Endothelial cell of umbilical vein (primary cell): ENCODE measurements at regions not wholly inside any gene's neighbourhood (a gene's known extent, or its start where the extent isn't known, plus 50 kb on each side); places are given as distances from the start of the nearest gene placed in this dataset.

ENCODE experiments used
- BruUV-seq: library from RNA; stranded (reverse); fragments of 400-500 nt; replicated peaks from 2 replicates; lab custom pipeline; 2021; lab: Mats Ljungman, UMichigan
- CTCF ChIA-PET: fragments of 300-600, 350-600 bp; sonication (Branson Sonifier 250); formaldehyde crosslinking; loops from one replicate; lab custom pipeline; 2021; ENCODE audit warnings: antibody characterized with exemption, inconsistent platforms; lab: Charles Lee
- POLR2A ChIA-PET: fragments of 300-600, 350-600 bp; sonication (Branson Sonifier 250); formaldehyde crosslinking; loops from one replicate; lab custom pipeline; 2021; ENCODE audit warnings: antibody characterized with exemption, inconsistent platforms; lab: Charles Lee
- DNase-seq: peaks from one replicate; pipeline ENCODE4 v3.0.0-alpha.2; 2011; ENCODE audit warnings: low read depth, low spot score
- FAIRE-seq: peaks from 2 replicates; lab custom pipeline; 2011; peaks lifted over from hg19 to GRCh38; lab: Jason Lieb, UNC
- H2AFZ ChIP-seq: 2 replicates; pipeline ENCODE4 v1.6.0; 2012; ENCODE audit warnings: low read depth, low read length, control low read depth, inconsistent platforms
- H3K27ac ChIP-seq: 2 replicates; pipeline ENCODE4 v1.5.1; 2011; ENCODE audit warnings: low read depth, mild to moderate bottlenecking, control low read depth, low read length, moderate library complexity; ENCODE audit not compliant: insufficient read depth
- H3K27me3 ChIP-seq, 2 experiments: 2 replicates each; pipeline versions ENCODE4 v1.6.0 to v1.6.1; 2011; ENCODE audit warnings: low read length in 2 of 2, mixed read lengths in 1 of 2; ENCODE audit not compliant: control insufficient read depth in 2 of 2, insufficient read depth in 2 of 2
- H3K36me3 ChIP-seq, 2 experiments: 2 replicates in 1 of 2; 3 replicates in 1 of 2; pipeline ENCODE4 v1.5.1; 2011; ENCODE audit warnings: low read length in 2 of 2, mild to moderate bottlenecking in 1 of 2, moderate library complexity in 1 of 2; ENCODE audit not compliant: control insufficient read depth in 2 of 2, insufficient read depth in 2 of 2; ENCODE audit errors: extremely low read depth in 1 of 2
- H3K4me1 ChIP-seq: 3 replicates; pipeline ENCODE4 v1.5.1; 2011; ENCODE audit warnings: mild to moderate bottlenecking, low read length; ENCODE audit not compliant: control insufficient read depth, insufficient read depth; ENCODE audit errors: extremely low read depth
- H3K4me2 ChIP-seq: 2 replicates; pipeline ENCODE4 v1.6.1; 2011; ENCODE audit warnings: low read length, control low read depth, mixed read lengths; ENCODE audit not compliant: insufficient read depth
- H3K4me3 ChIP-seq, 3 experiments: fragments of 200-600 bp in 1 of 3; sonication (generic), shearing (Covaris generic) in 1 of 3; replicated peaks in 1 of 3; 2 replicates each; pipeline ENCODE4 v1.5.1; 2011 to 2016; ENCODE audit warnings: control low read depth in 3 of 3, low read length in 3 of 3, mild to moderate bottlenecking in 2 of 3, inconsistent platforms in 1 of 3, low read depth in 1 of 3, moderate library complexity in 1 of 3; ENCODE audit not compliant: insufficient read depth in 1 of 3
- H3K79me2 ChIP-seq: 2 replicates; pipeline ENCODE4 v1.6.0; 2012; ENCODE audit warnings: low read length, inconsistent platforms; ENCODE audit not compliant: control insufficient read depth, insufficient read depth
- H3K9ac ChIP-seq: replicated peaks from 2 replicates; pipeline ENCODE3; 2011; ENCODE audit warnings: low read length, control low read depth; ENCODE audit not compliant: insufficient read depth; ENCODE audit errors: extremely low read depth
- H3K9me1 ChIP-seq: replicated peaks from 3 replicates; pipeline ENCODE4 v1.6.0; 2011; ENCODE audit warnings: mild to moderate bottlenecking, low read length; ENCODE audit not compliant: control insufficient read depth, insufficient read depth; ENCODE audit errors: extremely low read depth
- H3K9me3 ChIP-seq: replicated peaks from 2 replicates; pipeline ENCODE4 v1.5.1; 2012; ENCODE audit warnings: low read length, inconsistent platforms; ENCODE audit not compliant: control insufficient read depth, insufficient read depth
- H4K20me1 ChIP-seq: replicated peaks from 2 replicates; pipeline ENCODE3; 2011; ENCODE audit warnings: mild to moderate bottlenecking, low read length; ENCODE audit not compliant: control insufficient read depth, insufficient read depth; ENCODE audit errors: extremely low read depth
- CTCF ChIP-seq, 2 donors: IDR thresholded peaks; 1 replicate in 1 of 2; 2 replicates in 1 of 2; pipeline ENCODE4 v1.5.1; 2011; ENCODE audit warnings: low read length in 2 of 2, mild to moderate bottlenecking in 2 of 2, moderate library complexity in 2 of 2, control low read depth in 1 of 2, inconsistent platforms in 1 of 2, low read depth in 1 of 2; ENCODE audit not compliant: insufficient read depth in 1 of 2; ENCODE audit errors: extremely low read depth in 1 of 2
- EZH2 ChIP-seq: IDR thresholded peaks from 2 replicates; pipeline ENCODE4 v1.6.1; 2012; ENCODE audit warnings: borderline replicate concordance, low read depth, mild to moderate bottlenecking, moderate library complexity, low read length, inconsistent platforms; ENCODE audit not compliant: severe bottlenecking
- FOS ChIP-seq: IDR thresholded peaks from 2 replicates; pipeline ENCODE4 v1.6.1; 2011; ENCODE audit warnings: mild to moderate bottlenecking, low read length, moderate library complexity, borderline replicate concordance; ENCODE audit not compliant: insufficient read depth
- GATA2 ChIP-seq: IDR thresholded peaks from 2 replicates; pipeline ENCODE4 v1.7.0; 2011; ENCODE audit warnings: low read depth, mild to moderate bottlenecking, moderate library complexity, mixed read lengths, low read length; ENCODE audit not compliant: insufficient read length, insufficient read depth
- JUN ChIP-seq: IDR thresholded peaks from 2 replicates; pipeline ENCODE4 v1.6.1; 2011; ENCODE audit warnings: borderline replicate concordance, low read depth; ENCODE audit not compliant: insufficient read length, insufficient read depth
- MAX ChIP-seq: IDR thresholded peaks from 2 replicates; pipeline ENCODE4 v1.6.1; 2011; ENCODE audit not compliant: insufficient read depth, insufficient read length
- MYC ChIP-seq: IDR thresholded peaks from one replicate; pipeline ENCODE4 v1.6.1; 2011; ENCODE audit warnings: mild to moderate bottlenecking, low read depth, low read length
- POLR2A ChIP-seq: IDR thresholded peaks from 2 replicates; pipeline ENCODE4 v1.6.1; 2012; ENCODE audit warnings: low read depth, mild to moderate bottlenecking, control low read depth, low read length
- POLR2AphosphoS5 ChIP-seq: IDR thresholded peaks from 2 replicates; pipeline ENCODE4 v1.6.1; 2012; ENCODE audit warnings: low read depth, mild to moderate bottlenecking, control low read depth, low read length, moderate library complexity; ENCODE audit not compliant: insufficient read depth
- dilution Hi-C: fragments of 300-500 bp; cut with MboI; formaldehyde crosslinking; loops from one replicate; pipeline ENCODE4 v1.15.0; 2019; ENCODE audit warnings: low sequenced_read_pairs; ENCODE audit not compliant: extremely low pct_ligation_motif_present
- intact Hi-C: fragments of 100-400 bp; cut with micrococcal nuclease; formaldehyde crosslinking; loops from one replicate; pipeline ENCODE4 v1.10.0; 2022

- Histone ChIP-seq H3K9me1 (no peaks in the 10 kb centered on the region), H3K27me3 (no peaks in the 10 kb centered on the region), H4K20me1 (no peaks in the 10 kb centered on the region), H3K9me3 (no peaks in the 10 kb centered on the region), H3K79me2 (no peaks in the 10 kb centered on the region), H3K27ac (no peak overlapping the region), H3K36me3 (no peaks in the 10 kb centered on the region), H2AFZ (no peak overlapping the region), H3K4me3 (no peak overlapping the region), H3K4me1 (no peaks in the 10 kb centered on the region), H3K9ac (no peak overlapping the region), H3K4me2 (no peak overlapping the region)
- intact Hi-C loops: no loop called here
- no peak for TF ChIP-seq MYC
- TF ChIP-seq POLR2AphosphoS5: no peak
- no peak for TF ChIP-seq FOS
- TF ChIP-seq POLR2A: no peak
- no peak for TF ChIP-seq GATA2
- no peak for TF ChIP-seq EZH2
- no peak for TF ChIP-seq CTCF (IDR thresholded peaks at IDR 0.05; ENCODE audit: extremely low read depth in 1 of 2, insufficient read depth in 1 of 2, low read depth in 1 of 2, low read length in 2 of 2)
- no peak for TF ChIP-seq JUN
- no peak for TF ChIP-seq MAX
- FAIRE-seq: no peak
- dilution Hi-C loops: no loop called here
- CTCF ChIA-PET: interaction anchor here (1.2 kb wide), 1 partner anchor 88 kb away, joined by 3 read pairs; no protein-coding TSS in a partner anchor
- DNase-seq: no peak
- no TSS peak for BruUV-seq
- POLR2A ChIA-PET: interaction anchor here (0.6 kb wide), 1 partner anchor 23 kb away, joined by 5 read pairs; no protein-coding TSS in a partner anchor
These were observed 62.3 kb upstream of the CCDC6 start for GRCh38 chr10:59968705-59969104.
